HG02759 (cell line): ENCODE measurements at regions not wholly inside any gene's neighbourhood (a gene's known extent, or its start where the extent isn't known, plus 50 kb on each side); places are given as distances from the start of the nearest gene placed in this dataset.

Source experiments
- ATAC-seq: cut with Tn5 transposase; IDR thresholded peaks from one replicate; pipeline ENCODE4 v1.9.1; 2021; ENCODE audit warnings: mild to moderate bottlenecking, moderate library complexity; ENCODE audit not compliant: unreplicated experiment

DNA sequence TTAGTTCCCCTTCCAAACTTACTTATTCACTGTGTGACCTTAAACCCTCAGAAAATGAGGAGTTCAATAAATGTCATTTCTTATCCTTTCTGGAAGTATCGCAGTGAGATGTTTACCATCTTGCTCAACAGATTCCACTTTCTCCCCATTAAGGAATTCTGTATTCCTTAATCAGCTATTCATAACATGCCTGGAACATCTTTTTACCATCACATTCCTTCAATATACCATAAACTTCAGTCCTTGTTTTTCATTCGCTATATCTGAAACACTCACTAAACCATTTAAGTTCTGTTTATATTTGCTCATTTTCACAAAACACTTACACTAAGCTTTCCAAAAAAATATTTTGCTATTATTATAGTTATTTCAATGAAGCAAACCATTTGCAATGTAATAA lies 1158.6 kb downstream of the CDH12 start:
- no peak for ATAC-seq

DNA sequence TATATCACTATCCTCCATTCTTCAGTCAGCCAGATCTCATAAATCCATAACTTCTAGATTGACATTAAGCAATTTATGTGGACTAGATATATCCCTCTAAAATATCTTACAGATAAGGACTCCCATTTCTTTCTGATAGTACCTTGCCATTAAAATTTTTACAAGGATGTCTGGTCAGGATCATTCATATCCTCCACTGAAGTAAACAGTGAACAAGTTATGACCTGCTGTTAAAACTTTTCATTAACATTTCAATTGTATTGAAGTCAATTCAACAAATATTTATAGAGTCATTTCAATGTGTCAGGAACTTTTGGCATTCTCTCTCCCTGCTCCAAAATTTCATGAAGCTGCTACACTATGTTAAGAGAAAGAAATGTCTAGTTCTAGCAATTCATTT lies 1159.6 kb downstream of the CDH12 start:
- no peak for ATAC-seq

DNA sequence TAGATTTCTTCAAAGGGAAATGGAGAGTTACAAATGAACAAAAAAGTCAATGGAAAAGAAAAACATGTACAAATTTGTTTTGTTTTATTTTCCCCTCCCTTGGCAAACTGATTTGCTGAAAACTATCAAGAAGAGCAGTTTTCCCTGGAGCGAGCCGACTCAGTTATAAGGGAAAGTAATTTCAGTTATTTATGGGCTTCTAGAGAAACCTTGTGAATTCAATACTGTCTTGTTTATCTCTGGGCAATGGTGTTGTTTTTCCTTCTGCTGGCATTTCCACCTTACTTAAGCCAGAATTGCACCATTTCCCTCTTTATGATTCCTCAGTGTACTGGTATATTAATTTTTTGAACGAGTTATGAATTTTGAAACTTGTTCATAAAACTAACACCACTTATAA lies 1163.6 kb downstream of the CDH12 start:
- no peak for ATAC-seq

DNA sequence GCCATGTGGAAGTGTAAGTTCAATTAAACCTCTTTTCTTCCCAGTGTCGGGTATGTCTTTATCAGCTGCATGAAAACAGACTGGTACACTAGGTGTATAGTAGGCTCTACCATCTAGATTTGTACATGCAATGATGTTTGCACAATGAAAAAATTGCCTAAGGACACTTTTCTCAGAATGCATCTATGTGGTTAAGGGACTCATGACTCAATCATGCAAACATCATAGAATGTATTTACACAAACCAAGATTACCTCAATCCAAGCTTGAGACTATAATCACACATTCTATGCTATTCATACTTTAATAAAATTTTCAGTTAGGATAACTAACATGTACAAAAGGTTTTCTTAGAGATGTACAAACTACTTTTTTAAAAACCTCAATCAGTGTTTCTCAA lies 1164.5 kb downstream of the CDH12 start:
- ATAC-seq, result no peak

DNA sequence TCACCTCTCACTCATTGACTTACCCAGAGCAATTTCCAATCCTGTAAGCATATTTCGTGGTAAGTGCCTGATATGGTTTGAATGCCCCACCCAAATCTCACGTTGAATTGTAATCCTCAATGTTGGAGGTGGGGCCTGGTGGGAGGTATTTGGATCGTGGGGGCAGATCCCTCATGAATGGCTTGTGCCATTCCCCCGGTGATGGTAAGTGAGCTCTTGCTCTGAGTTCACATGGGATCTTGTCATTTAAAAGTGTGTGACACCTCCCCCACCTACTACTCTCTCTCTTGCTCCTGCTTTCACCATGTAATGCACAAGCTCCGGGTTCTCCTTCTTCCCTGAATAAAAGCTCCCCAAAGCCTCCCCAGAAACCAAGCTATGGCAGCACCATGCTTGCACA lies 1165.5 kb downstream of the CDH12 start:
- ATAC-seq, result no peak

DNA sequence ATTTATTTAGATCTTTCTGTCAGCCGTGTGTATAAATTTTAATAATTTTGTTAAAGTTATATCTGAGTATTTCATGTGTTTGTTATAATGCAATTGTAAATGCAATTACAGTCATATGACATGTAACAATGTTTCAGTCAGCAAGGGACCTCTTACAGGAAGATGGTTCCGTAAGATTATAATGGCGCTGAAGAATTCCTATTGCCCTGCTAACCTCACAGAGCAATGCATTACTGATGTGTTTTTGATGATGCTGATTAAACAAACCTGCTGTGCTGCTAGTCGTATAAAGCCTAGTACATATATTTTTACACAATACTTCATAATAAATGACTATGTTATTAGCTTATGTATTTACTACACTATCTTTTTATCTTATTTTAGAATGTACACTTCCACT lies 1166.4 kb downstream of the CDH12 start:
- ATAC-seq, result no peak

DNA sequence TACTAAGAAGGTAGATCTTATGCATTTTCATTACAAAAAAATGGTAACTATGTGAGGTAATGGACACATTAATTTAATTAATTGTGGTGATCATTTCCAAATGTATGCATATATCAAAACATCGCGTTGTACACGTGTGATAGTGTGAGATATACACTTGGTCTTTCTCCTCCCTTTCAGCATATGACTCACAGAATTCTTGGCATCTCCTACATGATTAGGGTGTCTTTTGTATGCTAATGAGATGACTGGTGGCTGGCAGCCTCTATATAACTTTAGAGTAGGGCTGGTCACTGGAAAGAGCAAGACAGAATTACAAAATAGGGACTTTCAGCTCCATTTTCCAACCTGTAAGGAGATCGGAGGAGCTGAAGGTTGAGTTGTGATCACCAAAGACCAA lies 1167.6 kb downstream of the CDH12 start:
- no peak for ATAC-seq

DNA sequence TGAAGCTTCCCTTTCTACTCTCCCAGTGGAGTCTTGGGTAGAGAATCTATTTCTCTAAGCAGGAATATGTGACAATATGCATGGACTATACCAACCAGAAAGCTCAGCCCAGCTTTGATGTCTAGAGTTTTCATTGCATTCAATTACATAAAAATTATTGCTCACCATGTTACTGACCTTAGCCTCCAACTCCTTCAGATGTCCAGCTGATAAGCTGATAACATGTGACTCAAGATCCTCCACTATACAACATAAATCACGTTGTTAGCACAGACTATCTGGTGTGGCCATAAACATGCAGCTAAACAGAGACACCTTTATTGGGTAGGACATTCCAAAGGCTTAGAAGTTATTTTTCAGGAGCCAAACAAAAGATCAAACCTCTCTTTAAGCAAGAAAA lies 1168.2 kb downstream of the CDH12 start:
- ATAC-seq, result no peak

DNA sequence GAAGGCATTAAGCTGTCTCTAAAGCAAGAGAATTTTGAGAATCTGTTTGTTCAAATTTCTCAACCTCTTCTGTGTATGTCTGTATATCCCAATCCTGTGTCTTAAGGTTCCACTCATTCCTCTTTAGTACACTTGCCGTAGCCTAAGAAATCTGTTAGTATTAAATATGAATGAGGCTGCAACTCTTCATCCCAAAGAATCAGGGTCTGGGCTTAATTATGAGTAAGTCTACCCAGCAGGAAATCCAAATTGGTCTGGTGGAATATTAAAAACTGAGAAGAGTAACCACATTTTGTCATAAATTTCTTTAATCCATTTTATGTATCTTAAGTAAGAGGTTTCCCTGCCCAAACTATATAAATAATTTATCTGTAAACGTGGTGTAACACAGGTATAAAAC lies 1171.2 kb downstream of the CDH12 start:
- no peak for ATAC-seq

DNA sequence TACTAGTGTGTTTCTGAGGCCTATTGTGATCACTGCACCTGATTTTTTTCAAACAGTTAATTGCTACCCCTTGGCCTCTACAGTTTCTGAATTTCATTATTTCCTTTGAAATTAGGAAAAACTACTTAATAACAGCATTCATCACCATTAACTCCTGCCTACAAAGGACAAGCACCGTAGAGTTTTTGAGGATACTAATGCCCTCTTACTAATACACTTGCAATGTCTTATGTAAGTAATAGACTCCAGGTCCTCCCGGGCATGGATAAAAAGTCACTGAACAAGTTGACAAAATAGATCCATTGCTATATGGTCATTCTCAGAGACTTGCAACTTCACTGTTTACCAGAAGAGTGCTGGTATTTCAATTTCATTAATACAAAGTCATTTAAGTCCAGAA lies 1172.5 kb downstream of the CDH12 start:
- ATAC-seq, result no peak

DNA sequence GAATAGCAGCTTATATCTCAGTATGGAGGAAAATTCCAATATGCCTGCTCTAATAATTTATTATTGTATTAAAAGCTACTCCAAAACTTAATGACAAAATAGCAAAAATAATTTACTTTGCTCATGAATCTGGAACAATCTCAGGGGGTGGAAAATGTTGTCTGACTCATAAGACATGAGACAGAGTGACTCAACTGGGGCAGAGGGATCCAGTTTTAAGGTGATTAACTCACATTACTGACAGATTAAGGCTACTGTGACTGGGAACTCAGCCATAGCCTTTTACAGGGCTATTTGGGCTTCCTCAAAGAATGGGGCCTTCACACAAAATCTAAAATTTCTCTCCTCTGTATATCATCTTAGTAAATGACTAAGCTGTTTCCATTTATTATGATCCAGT lies 1172.9 kb downstream of the CDH12 start:
- ATAC-seq, result no peak

DNA sequence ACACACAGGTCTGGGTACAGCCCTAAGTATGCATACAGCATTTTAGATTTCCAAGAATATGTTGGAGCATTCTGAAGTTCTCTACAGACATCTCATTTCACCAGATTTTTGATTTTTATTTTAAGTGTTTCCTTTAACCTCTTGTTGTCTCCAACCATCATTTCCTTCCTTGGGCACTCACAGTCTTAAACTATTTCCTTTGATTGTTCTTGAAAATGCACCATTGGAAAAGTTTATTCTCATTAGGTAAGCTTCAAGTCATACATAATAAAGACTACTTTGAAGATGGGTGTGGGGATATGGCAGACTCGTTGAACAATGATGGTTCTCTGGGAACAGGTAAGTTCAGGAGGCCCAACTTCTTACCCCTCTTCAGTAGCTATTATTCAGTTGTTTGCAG lies 1174.6 kb downstream of the CDH12 start:
- no peak for ATAC-seq

DNA sequence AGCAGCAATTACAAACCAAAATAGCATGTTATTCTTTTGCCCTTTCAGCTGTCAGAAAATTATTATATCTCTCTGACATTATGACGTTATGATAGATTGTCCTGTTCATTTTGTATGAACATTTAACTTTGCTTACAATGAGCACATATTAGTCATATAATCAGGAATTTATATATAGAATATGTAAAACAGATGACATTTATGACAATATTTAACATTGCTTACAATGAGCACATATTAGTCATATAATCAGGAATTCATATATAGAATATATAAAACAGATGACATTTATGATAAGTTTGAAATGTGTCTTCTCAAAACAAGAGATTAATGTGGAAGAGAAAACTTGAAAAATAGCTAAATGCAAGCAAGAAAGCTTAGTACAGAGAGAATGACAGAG lies 1180.2 kb downstream of the CDH12 start:
- no peak for ATAC-seq

DNA sequence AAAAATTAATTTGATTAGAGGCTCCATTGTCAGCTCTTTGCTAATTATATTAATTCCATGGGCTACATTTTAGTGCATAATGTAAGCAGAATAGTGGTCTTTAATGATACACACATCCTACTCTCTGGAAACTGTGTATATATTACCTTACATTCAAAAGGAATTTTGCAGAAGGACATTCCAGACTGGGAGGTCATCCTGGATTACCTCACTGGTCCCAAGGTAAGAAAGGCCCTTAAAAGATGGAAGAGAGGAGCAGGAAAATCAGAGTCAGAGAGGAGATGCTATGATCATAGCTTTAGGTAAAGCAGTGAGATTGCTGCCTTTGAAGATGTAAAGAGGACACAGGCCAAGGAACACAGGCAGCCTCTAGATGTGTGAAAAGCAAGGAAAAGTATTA lies 1180.8 kb downstream of the CDH12 start:
- no peak for ATAC-seq

DNA sequence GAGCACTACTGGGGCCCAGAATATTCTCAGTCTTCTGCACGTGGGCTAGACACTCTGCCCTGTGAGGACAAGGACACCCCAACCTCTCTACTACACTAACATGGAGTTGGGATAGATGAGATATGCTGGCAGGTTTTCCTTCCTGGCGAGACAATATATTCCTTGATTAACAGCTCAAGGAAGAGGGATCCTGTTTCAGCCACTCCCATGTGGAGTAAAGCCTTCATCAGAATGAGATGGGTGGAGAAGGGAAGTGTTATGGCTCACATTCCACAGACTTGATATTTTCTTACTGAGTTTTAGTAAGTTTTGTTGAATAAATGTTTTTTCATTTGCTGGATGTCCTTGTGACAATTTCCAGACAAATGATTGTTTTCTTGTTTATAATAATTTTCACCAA lies 1187.6 kb downstream of the CDH12 start:
- no peak for ATAC-seq

DNA sequence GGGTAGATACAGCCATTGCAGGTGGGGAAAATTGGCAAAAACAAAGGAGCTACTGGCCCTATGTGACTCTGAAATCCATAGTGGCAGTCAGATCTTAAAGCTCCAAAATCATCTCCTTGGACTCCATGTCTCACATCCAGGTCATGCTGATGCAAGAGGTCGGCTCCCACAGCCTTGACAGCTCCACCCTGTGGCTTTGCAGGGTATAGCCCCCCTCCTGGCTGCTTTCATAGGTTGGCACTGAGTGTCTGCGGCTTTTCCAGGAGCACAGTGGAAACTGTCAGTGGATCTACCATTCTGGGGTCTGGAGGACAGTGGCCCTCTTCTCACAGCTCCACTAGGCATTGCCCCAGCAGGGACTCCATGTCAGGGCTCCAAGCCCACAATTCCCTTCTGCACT lies 1190.1 kb downstream of the CDH12 start:
- no peak for ATAC-seq

DNA sequence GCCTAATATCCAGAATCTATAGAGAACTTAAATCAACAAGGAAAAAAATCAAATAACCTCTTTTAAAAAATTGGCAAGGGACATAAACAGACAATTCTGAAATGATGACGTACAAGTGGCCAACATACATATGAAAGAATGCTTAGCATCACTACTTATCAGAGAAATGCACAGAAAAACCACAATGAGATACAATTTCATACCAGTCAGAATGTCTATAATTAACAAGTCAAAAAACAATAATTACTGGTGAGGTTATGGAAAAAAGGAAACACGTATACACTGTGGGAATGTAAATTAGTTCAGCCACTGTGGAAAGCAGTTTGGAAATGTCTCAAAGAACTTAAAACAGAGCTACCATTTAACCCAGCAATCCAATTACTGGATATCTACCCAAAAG lies 1192.0 kb downstream of the CDH12 start:
- ATAC-seq, result no peak

DNA sequence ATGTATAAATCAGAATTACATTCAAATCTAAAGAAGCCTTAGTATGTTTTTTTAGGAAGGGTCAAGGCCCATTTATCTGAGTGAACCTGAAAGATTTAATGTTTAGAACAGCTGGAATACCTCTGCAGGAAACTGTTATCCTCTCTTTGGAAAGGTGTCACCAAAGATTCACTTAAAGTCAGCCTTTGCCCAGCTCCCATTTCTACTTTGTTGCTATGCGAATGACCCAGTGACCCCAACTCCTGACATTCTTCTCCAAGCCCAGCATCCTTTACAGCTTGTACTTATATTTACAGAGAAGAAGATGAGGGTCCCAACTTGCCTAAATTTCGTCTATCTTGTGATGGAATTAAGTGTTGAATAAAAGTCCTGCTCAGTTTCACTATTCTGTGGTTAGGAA lies 1198.6 kb downstream of the CDH12 start:
- ATAC-seq, result no peak

DNA sequence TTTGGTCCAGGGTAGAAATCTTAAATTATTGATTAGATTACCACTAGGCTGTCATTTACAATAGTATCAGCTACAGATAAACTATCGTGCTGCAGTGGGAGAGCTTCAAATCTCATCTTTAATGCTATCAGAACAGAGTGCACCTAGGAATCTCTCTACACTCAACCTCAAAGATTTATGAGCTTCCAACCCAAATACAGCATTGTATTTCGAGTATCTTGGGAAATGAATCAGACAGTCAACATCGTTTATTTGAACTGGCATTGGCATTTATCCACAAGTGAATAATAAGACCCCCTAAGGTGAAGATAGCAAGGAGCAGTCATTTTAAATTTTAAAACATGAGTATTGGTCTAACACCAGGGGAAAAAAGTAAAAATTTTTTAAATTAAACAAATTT lies 1203.2 kb downstream of the CDH12 start:
- ATAC-seq, result no peak

DNA sequence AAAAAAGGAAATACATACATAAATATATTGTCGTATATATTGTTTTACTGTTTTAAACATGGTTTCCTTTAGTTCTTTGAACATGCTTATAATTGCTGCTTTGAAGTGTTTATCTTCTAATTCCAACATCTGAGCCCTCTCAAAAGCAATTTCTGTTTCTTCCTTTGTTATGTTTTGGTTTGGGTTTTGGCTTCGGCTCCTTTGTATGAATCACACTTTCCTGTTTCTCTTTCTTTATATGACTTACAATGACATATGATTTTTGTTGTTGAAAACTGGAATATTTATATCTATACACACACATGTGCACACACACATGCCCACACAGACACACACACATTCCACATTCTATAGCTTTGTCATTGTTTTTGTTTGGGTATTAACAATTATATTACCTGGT lies 1206.7 kb downstream of the CDH12 start:
- ATAC-seq, result no peak

DNA sequence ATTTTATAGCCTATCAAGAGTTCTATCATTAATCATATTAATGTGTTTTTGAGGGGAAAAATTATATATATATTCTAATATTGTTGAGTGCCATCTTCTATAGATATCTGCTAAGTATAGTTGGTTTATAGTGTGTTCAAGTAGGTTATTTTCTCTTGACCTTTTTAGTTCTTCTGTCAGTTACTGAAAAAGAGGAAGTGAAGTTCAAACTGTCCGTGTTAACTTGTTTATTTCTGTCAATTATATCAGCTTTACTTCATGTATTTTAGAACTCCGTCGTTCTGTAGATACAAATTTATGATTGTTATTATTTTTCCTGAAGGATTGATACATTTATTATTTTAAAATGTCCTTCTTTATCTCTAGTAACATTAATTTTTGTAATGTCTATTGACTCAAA lies 1209.1 kb downstream of the CDH12 start:
- ATAC-seq, result no peak

DNA sequence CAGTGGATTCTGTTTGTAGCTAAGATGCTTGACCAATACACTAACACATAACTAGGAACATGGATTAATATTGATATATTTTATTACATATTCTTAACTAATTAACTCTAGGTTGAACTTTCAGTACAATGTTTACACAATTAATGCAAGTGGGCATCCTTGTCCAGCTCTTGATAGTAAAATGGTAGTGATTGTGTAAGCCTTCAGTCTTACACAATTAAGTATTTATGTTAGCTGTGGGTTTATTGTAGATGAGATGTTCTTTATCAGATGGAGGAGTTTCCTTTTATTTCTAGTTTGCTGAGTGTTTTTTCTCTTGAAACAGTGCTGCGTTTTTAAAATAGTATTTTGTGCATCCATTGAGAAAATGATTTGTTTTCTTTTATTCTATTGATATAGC lies 1210.8 kb downstream of the CDH12 start:
- no peak for ATAC-seq

DNA sequence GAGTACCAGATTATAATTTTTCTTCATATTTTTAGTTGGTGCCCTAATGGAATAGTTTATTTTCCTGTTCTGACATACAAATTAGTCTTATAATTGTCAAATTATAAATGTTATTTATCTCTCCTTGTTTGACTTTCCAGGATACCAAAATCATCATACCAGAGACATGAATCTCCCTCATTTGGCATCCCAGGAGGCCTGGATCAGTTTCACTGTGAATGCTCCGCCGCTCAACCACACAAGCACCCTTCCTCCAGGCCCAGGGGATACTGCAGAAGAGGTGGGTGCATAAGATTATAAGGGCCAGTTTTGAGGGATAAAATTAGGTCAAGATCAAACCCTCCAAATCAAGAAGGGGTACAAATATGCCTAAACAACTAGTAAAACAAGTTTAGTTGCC lies 1229.3 kb downstream of the CDH12 start:
- no peak for ATAC-seq

DNA sequence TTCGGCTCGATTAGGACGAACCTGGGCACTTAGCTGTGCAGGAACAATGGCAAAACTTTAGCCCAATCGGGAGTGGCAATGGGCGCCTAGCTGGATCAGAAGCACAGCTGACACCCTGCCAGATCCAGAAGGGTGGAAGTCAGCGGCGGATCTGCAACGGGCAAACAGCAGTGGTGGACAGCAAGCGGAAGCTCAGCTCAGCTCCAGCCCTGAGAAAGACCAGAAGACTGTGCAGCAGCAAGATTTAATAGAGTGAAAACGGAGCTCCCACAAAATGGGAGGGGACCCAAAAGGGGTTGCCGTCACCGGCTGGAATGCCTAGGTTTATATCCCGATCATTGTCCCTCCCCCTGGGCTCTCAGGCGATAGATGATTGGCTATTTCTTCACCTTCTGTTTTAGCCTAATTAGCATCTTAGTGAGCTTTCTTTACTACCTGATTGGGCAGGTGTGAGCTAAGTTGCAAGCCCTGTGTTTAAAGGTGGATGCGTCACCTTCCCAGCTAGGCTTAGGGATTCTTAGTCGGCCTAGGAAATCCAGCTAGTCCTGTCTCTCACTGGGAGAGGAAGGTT lies 1237.9 kb downstream of the CDH12 start:
- ATAC-seq, result no peak
